Activated B cell treated with CpG ODN at 0.5 μM for 24 hours (primary cell): ENCODE measurements at regions not wholly inside any gene's neighbourhood (a gene's known extent, or its start where the extent isn't known, plus 50 kb on each side); places are given as distances from the start of the nearest gene placed in this dataset.

ENCODE experiments used
- ATAC-seq: fragments of 200-7000 bp; cut with Tn5 transposase; one replicate; pipeline ENCODE4 v1.10.0; 2021; ENCODE audit warnings: low read depth, mild to moderate bottlenecking, moderate library complexity
- CTCF ChIA-PET: fragments of 350-600 bp; sonication (Branson Sonifier 250); formaldehyde crosslinking; loops from one replicate; lab custom pipeline; 2021; ENCODE audit warnings: antibody characterized with exemption; lab: Charles Lee
- POLR2A ChIA-PET: fragments of 350-600 bp; sonication (Branson Sonifier 250); formaldehyde crosslinking; loops from one replicate; lab custom pipeline; 2021; ENCODE audit warnings: antibody characterized with exemption; lab: Charles Lee
- DNase-seq: peaks from one replicate; pipeline ENCODE4 v3.0.0; 2022
- H3K27ac Mint-ChIP-seq: one replicate; pipeline ENCODE4 v1.8.0; 2020; ENCODE audit warnings: mixed read lengths
- H3K27me3 Mint-ChIP-seq: one replicate; pipeline ENCODE4 v1.8.0; 2021; ENCODE audit warnings: mixed read lengths
- H3K36me3 Mint-ChIP-seq: one replicate; pipeline ENCODE4 v1.8.0; 2021; ENCODE audit warnings: low read depth, mixed read lengths
- H3K4me1 Mint-ChIP-seq: one replicate; pipeline ENCODE4 v1.8.0; 2021; ENCODE audit warnings: mixed read lengths
- H3K4me3 Mint-ChIP-seq: one replicate; pipeline ENCODE4 v1.8.0; 2020; ENCODE audit warnings: mild to moderate bottlenecking, mixed read lengths
- H3K9me3 Mint-ChIP-seq: one replicate; pipeline ENCODE4 v1.8.0; 2020; ENCODE audit warnings: mixed read lengths
- intact Hi-C: fragments of 100-400 bp; cut with micrococcal nuclease; formaldehyde crosslinking; loops from one replicate; pipeline ENCODE4 v1.15.1; 2024
- TF ChIP-seq, protein P1 (sequence below): fragments of 200-600 bp; IDR thresholded peaks from one replicate; pipeline ENCODE4 v1.8.0; 2022; ENCODE audit warnings: antibody characterized with exemption, mild to moderate bottlenecking

GRCh38 chr5:57412680-57413079 is 69.9 kb downstream of the ACTBL2 start:
- CTCF ChIA-PET = no interaction called here
- Mint-ChIP-seq H3K27ac (no peak overlapping the region), H3K27me3 (no peaks in the 10 kb centered on the region), H3K4me1 (no peaks in the 10 kb centered on the region), H3K36me3 (no peaks in the 10 kb centered on the region), H3K9me3 (no peaks in the 10 kb centered on the region), H3K4me3 (no peak overlapping the region)
- ATAC-seq (no peak), DNase-seq (no peak)
- intact Hi-C loops = no loop called here
- TF ChIP-seq, protein P1, sequence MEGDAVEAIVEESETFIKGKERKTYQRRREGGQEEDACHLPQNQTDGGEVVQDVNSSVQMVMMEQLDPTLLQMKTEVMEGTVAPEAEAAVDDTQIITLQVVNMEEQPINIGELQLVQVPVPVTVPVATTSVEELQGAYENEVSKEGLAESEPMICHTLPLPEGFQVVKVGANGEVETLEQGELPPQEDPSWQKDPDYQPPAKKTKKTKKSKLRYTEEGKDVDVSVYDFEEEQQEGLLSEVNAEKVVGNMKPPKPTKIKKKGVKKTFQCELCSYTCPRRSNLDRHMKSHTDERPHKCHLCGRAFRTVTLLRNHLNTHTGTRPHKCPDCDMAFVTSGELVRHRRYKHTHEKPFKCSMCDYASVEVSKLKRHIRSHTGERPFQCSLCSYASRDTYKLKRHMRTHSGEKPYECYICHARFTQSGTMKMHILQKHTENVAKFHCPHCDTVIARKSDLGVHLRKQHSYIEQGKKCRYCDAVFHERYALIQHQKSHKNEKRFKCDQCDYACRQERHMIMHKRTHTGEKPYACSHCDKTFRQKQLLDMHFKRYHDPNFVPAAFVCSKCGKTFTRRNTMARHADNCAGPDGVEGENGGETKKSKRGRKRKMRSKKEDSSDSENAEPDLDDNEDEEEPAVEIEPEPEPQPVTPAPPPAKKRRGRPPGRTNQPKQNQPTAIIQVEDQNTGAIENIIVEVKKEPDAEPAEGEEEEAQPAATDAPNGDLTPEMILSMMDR = no peak
- POLR2A ChIA-PET = no interaction called here

DNA sequence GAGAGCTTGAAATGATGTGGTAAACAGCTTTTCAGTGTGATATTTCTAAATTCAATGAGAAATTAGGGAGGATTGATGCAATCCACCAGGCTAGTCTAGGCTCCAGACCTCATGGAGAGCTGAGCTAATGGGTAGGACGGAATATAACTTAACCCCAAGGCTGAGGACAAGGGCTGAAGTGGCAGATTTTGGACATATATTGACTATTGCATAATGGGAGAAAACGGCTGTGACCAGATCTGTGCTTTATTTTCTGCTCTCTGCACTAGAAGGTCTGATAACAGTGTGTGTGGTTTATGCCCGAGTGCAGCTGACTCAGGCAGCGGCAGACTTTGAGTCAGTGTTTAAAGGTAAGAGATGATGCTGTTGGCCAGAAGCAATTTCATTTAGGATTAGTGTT is 70.6 kb downstream of the ACTBL2 start:
- Mint-ChIP-seq H3K36me3 (no peaks in the 10 kb centered on the region), H3K9me3 (no peaks in the 10 kb centered on the region), H3K4me1 (no peaks in the 10 kb centered on the region), H3K27me3 (no peaks in the 10 kb centered on the region), H3K4me3 (no peak overlapping the region), H3K27ac (no peak overlapping the region)
- DNase-seq (no peak), ATAC-seq (no peak)
- ChIA-PET POLR2A (no interaction called here), CTCF (no interaction called here)
- TF ChIP-seq, protein P1 = no peak
- intact Hi-C loops = no loop called here

DNA sequence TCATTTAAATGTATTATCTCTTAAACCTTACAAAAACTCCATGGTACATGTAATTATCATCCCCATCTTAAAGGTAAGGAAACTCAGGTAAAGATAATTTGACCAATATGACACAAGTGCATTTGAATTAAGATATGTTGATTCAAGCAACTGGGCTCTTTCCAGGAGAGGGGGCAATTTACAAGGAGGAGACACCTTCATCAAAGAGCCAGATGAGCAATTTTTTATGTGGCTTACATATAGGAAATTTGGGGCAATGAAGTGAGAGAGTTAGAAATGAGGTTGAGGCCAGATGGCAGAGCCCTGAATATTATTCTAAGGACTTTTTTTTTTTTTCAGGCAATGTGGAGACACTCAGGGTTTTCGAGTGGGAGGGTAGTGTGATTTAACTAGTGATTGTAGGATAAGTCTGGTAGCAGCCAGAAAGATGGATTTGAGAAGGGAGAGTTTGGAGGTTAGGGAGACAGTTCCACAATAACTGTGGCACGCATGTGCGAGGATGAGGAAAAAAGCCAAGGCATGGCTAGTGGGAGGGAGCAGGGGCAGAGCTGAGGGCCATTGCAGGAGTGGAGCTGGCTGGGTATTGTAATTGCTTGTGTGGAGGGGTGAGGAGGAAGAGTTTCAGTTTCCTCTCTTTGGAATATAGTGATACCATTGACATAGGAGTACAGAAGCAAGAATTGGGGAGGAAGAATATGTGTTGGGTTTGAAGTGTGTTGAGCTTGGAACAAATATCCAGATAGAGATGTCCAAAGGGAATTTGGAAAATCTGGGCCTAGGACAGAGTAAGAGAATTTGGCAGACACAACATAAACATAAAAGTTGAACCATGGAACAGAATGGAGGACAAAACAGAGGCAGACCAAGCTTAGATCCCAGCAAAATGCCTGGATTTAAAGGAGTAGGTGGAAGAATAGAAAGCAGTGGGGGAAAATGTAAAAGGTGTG is 72.0 kb downstream of the ACTBL2 start:
- DNase-seq = no peak
- TF ChIP-seq, protein P1 = no peak
- Mint-ChIP-seq H3K4me1 (no peaks in the 10 kb centered on the region), H3K36me3 (no peaks in the 10 kb centered on the region), H3K27me3 (no peaks in the 10 kb centered on the region), H3K9me3 (no peaks in the 10 kb centered on the region), H3K4me3 (no peak overlapping the region), H3K27ac (no peak overlapping the region)
- POLR2A ChIA-PET = no interaction called here
- CTCF ChIA-PET = no interaction called here
- ATAC-seq = no peak
- intact Hi-C loops = no loop called here

GRCh38 chr5:57408714-57409113 is 73.9 kb downstream of the ACTBL2 start:
- intact Hi-C loops = no loop called here
- no peak for ATAC-seq
- Mint-ChIP-seq H3K9me3 (no peaks in the 10 kb centered on the region), H3K27me3 (peaks cover 3% of the 10 kb centered on the region), H3K36me3 (no peaks in the 10 kb centered on the region), H3K27ac (no peak overlapping the region), H3K4me3 (no peak overlapping the region), H3K4me1 (no peaks in the 10 kb centered on the region)
- POLR2A ChIA-PET = no interaction called here
- TF ChIP-seq, protein P1 = no peak
- no peak for DNase-seq
- CTCF ChIA-PET = no interaction called here

- TF ChIP-seq, protein P1 = no peak
- CTCF ChIA-PET = no interaction called here
- no peak overlapping the region for H3K4me3 Mint-ChIP-seq
- DNase-seq = no peak
- intact Hi-C loops = no loop called here
- no peak for ATAC-seq
- H3K9me3 Mint-ChIP-seq = no peaks in the 10 kb centered on the region
- no peaks in the 10 kb centered on the region for H3K4me1 Mint-ChIP-seq
- POLR2A ChIA-PET = no interaction called here
- peaks cover 4% of the 10 kb centered on the region for H3K27me3 Mint-ChIP-seq
- no peak overlapping the region for H3K27ac Mint-ChIP-seq
- H3K36me3 Mint-ChIP-seq = no peaks in the 10 kb centered on the region
These were observed 74.3 kb downstream of the ACTBL2 start for GRCh38 chr5:57408285-57408684.
